ENCODE measurements at regions not wholly inside any gene's neighbourhood (a gene's known extent, or its start where the extent isn't known, plus 50 kb on each side); places are given as distances from the start of the nearest gene placed in this dataset.

GRCh38 chr1:88357729-88358128 is 326.3 kb upstream of the PKN2 start:
- H3K9ac ChIP-seq (ENCODE audit: low read length): no peak overlapping the region

DNA sequence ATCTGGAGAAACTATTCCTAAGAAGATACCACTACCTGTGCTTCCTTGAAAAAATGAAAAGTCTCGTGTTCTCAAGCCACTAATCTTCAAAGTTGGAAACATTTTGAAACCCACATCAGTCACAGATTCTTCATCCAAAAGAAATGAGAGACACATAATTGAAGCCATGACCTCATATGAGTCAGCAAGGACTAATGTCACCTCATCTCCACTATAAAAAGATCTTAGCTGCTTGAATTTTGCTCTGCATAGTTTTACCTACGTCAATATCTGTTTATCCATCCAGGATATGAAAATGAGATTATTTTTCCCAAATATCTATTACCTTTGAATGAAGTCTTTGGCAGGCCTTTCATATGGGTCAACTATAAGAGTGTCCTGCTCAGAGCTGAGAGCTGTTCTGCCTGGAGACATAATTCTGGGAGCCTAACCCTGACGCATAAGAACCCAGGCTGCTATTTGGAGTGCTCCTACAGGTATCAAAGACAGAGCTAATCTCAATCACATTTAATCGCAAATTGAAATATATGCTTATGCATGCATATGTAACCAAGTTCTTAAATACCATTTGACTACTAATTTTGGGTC is 312.5 kb upstream of the PKN2 start:
- Histone ChIP-seq H4K20me1 (ENCODE audit: insufficient read depth, low read length) (no peaks in the 10 kb centered on the region), H3K4me3 (ENCODE audit: low read depth, low read length, poor library complexity, severe bottlenecking) (no peak overlapping the region), H3K27me3 (ENCODE audit: insufficient read depth, low read length) (no peaks in the 10 kb centered on the region), H3K9me2 (ENCODE audit: low read depth, low read length) (no peaks in the 10 kb centered on the region), H2AFZ (ENCODE audit: low read length) (no peak overlapping the region), H3K79me2 (ENCODE audit: insufficient read depth, low read length) (no peaks in the 10 kb centered on the region), H3K9me3 (ENCODE audit: low read length) (no peaks in the 10 kb centered on the region), H3K4me1 (ENCODE audit: insufficient read depth, low read length, severe bottlenecking) (no peaks in the 10 kb centered on the region), H3K4me2 (ENCODE audit: low read length) (no peak overlapping the region), H3F3A (ENCODE audit: insufficient read depth, low read length) (no peaks in the 10 kb centered on the region), H3K36me3 (ENCODE audit: insufficient read depth, low read length) (no peaks in the 10 kb centered on the region), H3K27ac (ENCODE audit: low read depth, low read length, poor library complexity, severe bottlenecking) (no peak overlapping the region), H3K9ac (ENCODE audit: low read length) (no peak overlapping the region)
- TF ChIP-seq EZH2 (IDR thresholded peaks at IDR 0.05; ENCODE audit: borderline replicate concordance, low read length): no peak
- TF ChIP-seq CTCF (IDR thresholded peaks at IDR 0.05; ENCODE audit: low read length): no peak

More at GRCh38 chr1:88357729-88358128, 326.3 kb upstream of the PKN2 start:
- Histone ChIP-seq H2AFZ (ENCODE audit: low read length) (no peak overlapping the region), H3K27me3 (ENCODE audit: insufficient read depth, low read length) (no peaks in the 10 kb centered on the region), H3K4me1 (ENCODE audit: insufficient read depth, low read length, severe bottlenecking) (no peaks in the 10 kb centered on the region), H3K79me2 (ENCODE audit: insufficient read depth, low read length) (no peaks in the 10 kb centered on the region), H3K9me3 (ENCODE audit: low read length) (no peaks in the 10 kb centered on the region), H3K4me2 (ENCODE audit: low read length) (no peak overlapping the region), H3K9me2 (ENCODE audit: low read depth, low read length) (no peaks in the 10 kb centered on the region), H3K36me3 (ENCODE audit: insufficient read depth, low read length) (no peaks in the 10 kb centered on the region), H4K20me1 (ENCODE audit: insufficient read depth, low read length) (no peaks in the 10 kb centered on the region), H3F3A (ENCODE audit: insufficient read depth, low read length) (no peaks in the 10 kb centered on the region), H3K27ac (ENCODE audit: low read depth, low read length, poor library complexity, severe bottlenecking) (no peak overlapping the region), H3K4me3 (ENCODE audit: low read depth, low read length, poor library complexity, severe bottlenecking) (no peak overlapping the region)
- TF ChIP-seq EZH2 (IDR thresholded peaks at IDR 0.05; ENCODE audit: borderline replicate concordance, low read length) (no peak), CTCF (IDR thresholded peaks at IDR 0.05; ENCODE audit: low read length) (no peak)

DNA sequence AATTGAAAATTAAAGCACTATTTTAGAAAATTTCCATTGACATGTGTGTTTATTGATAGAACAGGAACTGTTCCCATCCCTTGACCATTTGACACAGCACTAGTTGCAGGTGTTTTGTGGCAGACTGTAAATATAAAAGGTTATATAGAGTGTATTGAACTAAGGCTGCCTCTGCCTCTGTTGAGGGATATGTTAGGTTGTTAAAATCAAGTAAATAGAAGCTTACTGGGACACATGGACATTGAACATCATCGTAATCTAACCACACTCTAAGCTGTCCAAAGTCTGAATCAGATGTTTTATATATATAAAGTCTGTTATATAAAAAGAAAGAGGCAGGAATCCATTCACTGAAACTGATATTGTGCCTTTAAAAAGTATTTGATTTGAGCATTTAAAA is 308.1 kb upstream of the PKN2 start:
- H3K4me1 ChIP-seq (ENCODE audit: insufficient read depth, low read length, severe bottlenecking): no peaks in the 10 kb centered on the region
- no peaks in the 10 kb centered on the region for H3K9me2 ChIP-seq (ENCODE audit: low read depth, low read length)
- no peak overlapping the region for H3K9ac ChIP-seq (ENCODE audit: low read length)
- H3K9me3 ChIP-seq (ENCODE audit: low read length): no peaks in the 10 kb centered on the region
- H3K4me3 ChIP-seq (ENCODE audit: low read depth, low read length, poor library complexity, severe bottlenecking): no peak overlapping the region
- H2AFZ ChIP-seq (ENCODE audit: low read length): no peak overlapping the region
- H3K36me3 ChIP-seq (ENCODE audit: insufficient read depth, low read length): no peaks in the 10 kb centered on the region
- no peaks in the 10 kb centered on the region for H3K79me2 ChIP-seq (ENCODE audit: insufficient read depth, low read length)
- no peaks in the 10 kb centered on the region for H3F3A ChIP-seq (ENCODE audit: insufficient read depth, low read length)
- H3K27me3 ChIP-seq (ENCODE audit: insufficient read depth, low read length): no peaks in the 10 kb centered on the region
- H3K4me2 ChIP-seq (ENCODE audit: low read length): no peak overlapping the region
- no peaks in the 10 kb centered on the region for H4K20me1 ChIP-seq (ENCODE audit: insufficient read depth, low read length)
- TF ChIP-seq EZH2 (IDR thresholded peaks at IDR 0.05; ENCODE audit: borderline replicate concordance, low read length): no peak
- no peak for TF ChIP-seq CTCF (IDR thresholded peaks at IDR 0.05; ENCODE audit: low read length)
- no peak overlapping the region for H3K27ac ChIP-seq (ENCODE audit: low read depth, low read length, poor library complexity, severe bottlenecking)

Measured in OCI-LY1 (cell line).